Mucosa of descending colon (tissue), 3 donors: ENCODE measurements at regions not wholly inside any gene's neighbourhood (a gene's known extent, or its start where the extent isn't known, plus 50 kb on each side); places are given as distances from the start of the nearest gene placed in this dataset.
"Not testable (repeated sequence)": the region's sequence is repeated elsewhere in the genome, so short reads cannot be mapped to it uniquely, and the experiment has no call there.

Experiments
- ATAC-seq: fragments of 200-7000 bp; cut with Tn5 transposase; one replicate; pipeline ENCODE4 v1.9.1; 2020; ENCODE audit warnings: mild to moderate bottlenecking, moderate library complexity
- DNase-seq, 3 donors: peaks; one replicate each; pipeline ENCODE4 v3.0.0-alpha.2; 2020
- H3K36me3 ChIP-seq: fragments of 200-600 bp; one replicate; pipeline ENCODE4 v1.8.0; 2021; ENCODE audit warnings: low read depth, mild to moderate bottlenecking
- H3K4me1 ChIP-seq: fragments of 200-600 bp; one replicate; pipeline ENCODE4 v1.8.0; 2021; ENCODE audit warnings: low read depth, mild to moderate bottlenecking
- H3K4me3 ChIP-seq: fragments of 200-600 bp; one replicate; pipeline ENCODE4 v1.8.0; 2021; ENCODE audit warnings: mild to moderate bottlenecking
- H3K9me3 ChIP-seq: fragments of 200-600 bp; one replicate; pipeline ENCODE4 v1.8.0; 2021; ENCODE audit warnings: mild to moderate bottlenecking
- intact Hi-C, 2 donors: fragments of 100-400 bp; cut with DNase I in 1 of 2; cut with micrococcal nuclease in 1 of 2; formaldehyde crosslinking; loops; one replicate each; pipeline versions ENCODE4 v1.11.0 to v1.11.1; 2022; cut with DNase I, micrococcal nuclease
- TF ChIP-seq, protein P1 (sequence below): fragments of 200-600 bp; IDR thresholded peaks from one replicate; pipeline ENCODE4 v1.8.0; 2022; ENCODE audit warnings: antibody characterized with exemption, mild to moderate bottlenecking
- donor health status: DM: no; HTN: no; CAD: no; lungs with moderate emphysema.
- donor health status: DM: no; HTN: no; CAD: no.
- donor health status: DM: no; HTN: yes; CAD: no.

DNA sequence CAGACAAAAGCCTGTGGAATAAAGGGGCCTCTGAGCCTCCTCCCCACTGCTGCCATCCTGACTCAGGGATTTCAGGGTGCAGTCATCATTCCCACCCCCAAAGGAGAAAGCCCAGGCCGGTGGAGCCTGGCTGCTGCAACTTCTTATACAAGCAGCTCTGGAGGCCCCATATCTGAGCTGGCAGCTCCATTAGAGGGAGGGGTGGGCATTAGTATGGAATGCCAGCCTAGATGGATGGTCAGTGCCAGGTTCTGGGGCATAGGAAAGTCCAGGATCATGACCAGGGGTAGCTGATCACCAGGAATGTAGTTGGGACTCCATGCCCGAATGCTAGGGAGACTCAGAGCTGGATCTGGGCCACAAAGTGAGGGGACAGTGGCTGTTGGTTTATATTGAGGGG, 581.0 kb downstream of the KCNJ18 start:
- DNase-seq (no peak), ATAC-seq (no peak)
- H3K9me3 ChIP-seq = peaks cover 61% of the 10 kb centered on the region
- no peak overlapping the region for H3K4me3 ChIP-seq
- H3K36me3 ChIP-seq = no peaks in the 10 kb centered on the region
- TF ChIP-seq, protein P1, sequence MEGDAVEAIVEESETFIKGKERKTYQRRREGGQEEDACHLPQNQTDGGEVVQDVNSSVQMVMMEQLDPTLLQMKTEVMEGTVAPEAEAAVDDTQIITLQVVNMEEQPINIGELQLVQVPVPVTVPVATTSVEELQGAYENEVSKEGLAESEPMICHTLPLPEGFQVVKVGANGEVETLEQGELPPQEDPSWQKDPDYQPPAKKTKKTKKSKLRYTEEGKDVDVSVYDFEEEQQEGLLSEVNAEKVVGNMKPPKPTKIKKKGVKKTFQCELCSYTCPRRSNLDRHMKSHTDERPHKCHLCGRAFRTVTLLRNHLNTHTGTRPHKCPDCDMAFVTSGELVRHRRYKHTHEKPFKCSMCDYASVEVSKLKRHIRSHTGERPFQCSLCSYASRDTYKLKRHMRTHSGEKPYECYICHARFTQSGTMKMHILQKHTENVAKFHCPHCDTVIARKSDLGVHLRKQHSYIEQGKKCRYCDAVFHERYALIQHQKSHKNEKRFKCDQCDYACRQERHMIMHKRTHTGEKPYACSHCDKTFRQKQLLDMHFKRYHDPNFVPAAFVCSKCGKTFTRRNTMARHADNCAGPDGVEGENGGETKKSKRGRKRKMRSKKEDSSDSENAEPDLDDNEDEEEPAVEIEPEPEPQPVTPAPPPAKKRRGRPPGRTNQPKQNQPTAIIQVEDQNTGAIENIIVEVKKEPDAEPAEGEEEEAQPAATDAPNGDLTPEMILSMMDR = no peak
- no peaks in the 10 kb centered on the region for H3K4me1 ChIP-seq
- intact Hi-C loops = no loop called here

GRCh38 chr17:22277595-22277994, 585.3 kb downstream of the KCNJ18 start:
- H3K36me3 ChIP-seq = no peaks in the 10 kb centered on the region
- H3K9me3 ChIP-seq = peaks cover 40% of the 10 kb centered on the region
- ATAC-seq (no peak), DNase-seq (no peak)
- H3K4me1 ChIP-seq = no peaks in the 10 kb centered on the region
- no peak overlapping the region for H3K4me3 ChIP-seq
- TF ChIP-seq, protein P1 = no peak
- intact Hi-C loops = no loop called here

DNA sequence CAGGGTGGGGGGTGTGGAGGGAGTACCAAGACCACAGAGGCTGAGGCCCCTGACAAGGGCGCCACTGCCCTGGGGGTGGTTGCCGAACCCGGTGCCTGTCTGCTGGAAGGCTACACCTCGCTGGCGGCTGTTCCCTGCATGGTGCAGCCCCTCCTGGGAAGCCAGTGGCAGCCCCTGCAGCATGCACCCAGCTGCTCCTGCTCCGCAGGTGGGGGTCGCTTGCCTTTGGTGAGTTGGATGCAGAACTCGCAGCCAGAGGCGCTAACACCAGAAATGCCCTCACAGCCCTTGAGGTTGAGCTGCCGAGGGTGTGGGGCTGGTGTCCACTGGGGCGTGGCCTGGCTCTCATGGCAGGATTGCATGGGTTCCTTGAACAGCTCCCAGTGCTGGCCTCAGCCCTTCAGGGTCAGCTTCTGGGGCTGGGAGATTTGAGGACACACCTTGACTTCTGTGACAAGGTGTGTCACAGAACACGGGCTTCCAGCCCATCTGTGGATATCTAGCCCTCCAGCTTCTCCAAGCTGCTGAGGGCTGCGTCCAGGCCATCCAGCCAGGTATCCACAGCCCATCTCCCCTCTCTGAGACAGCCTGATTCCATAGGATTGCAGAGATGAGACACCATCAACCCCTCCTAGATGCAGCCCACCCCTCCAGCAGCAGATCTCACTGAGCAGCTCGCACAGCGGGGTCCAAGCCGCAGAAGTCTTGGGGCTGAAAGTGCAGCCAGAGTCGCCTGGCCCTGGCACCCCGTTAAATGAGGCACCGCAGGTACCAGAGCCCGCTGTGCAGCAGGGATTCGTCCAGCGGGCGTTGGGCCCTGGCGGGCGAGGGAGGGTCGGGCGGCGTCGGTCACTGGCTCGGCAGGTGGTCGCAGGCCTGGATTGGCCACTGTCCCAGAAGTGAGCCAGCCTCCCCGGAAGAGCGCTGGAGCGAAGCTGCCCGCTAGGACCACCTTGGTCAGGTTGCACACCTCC, 586.3 kb downstream of the KCNJ18 start:
- DNase-seq (no peak), ATAC-seq (no peak)
- H3K4me3 ChIP-seq = no peak overlapping the region
- no peaks in the 10 kb centered on the region for H3K36me3 ChIP-seq
- no peaks in the 10 kb centered on the region for H3K4me1 ChIP-seq
- TF ChIP-seq, protein P1 = no peak
- intact Hi-C loops = no loop called here
- peaks cover 38% of the 10 kb centered on the region for H3K9me3 ChIP-seq

- no peak for ATAC-seq
- Histone ChIP-seq H3K9me3 (peaks cover 34% of the 10 kb centered on the region), H3K4me3 (no peak overlapping the region), H3K36me3 (no peaks in the 10 kb centered on the region), H3K4me1 (no peaks in the 10 kb centered on the region)
- intact Hi-C loops = no loop called here
- TF ChIP-seq, protein P1 = no peak
- no peak for DNase-seq
Measured at GRCh38 chr17:22286337-22287041, 594.2 kb downstream of the KCNJ18 start.

- H3K9me3 ChIP-seq = peaks cover 54% of the 10 kb centered on the region
- DNase-seq, H3K4me1 ChIP-seq, intact Hi-C loops, H3K4me3 ChIP-seq, H3K36me3 ChIP-seq, ATAC-seq: not testable (repeated sequence)
Measured at GRCh38 chr17:22298484-22298951, 606.2 kb downstream of the KCNJ18 start.

GRCh38 chr17:22300177-22300576, 607.9 kb downstream of the KCNJ18 start:
- DNase-seq (no peak), ATAC-seq (no peak)
- no peaks in the 10 kb centered on the region for H3K36me3 ChIP-seq
- H3K4me3 ChIP-seq = no peak overlapping the region
- H3K4me1 ChIP-seq = no peaks in the 10 kb centered on the region
- TF ChIP-seq, protein P1 = no peak
- peaks cover 68% of the 10 kb centered on the region for H3K9me3 ChIP-seq
- intact Hi-C loops = no loop called here
